ENCODE measurements at regions not wholly inside any gene's neighbourhood (a gene's known extent, or its start where the extent isn't known, plus 50 kb on each side); places are given as distances from the start of the nearest gene placed in this dataset.

- Histone ChIP-seq H3K4me3 (no peak overlapping the region), H3K27me3 (ENCODE audit: insufficient read depth, low read depth) (peaks cover 98% of the 10 kb centered on the region), H3K27ac (no peak overlapping the region), H3K9me2 (ENCODE audit: insufficient read depth) (no peaks in the 10 kb centered on the region), H4K20me1 (ENCODE audit: insufficient read depth) (no peaks in the 10 kb centered on the region), H2AFZ (no peak overlapping the region), H3K36me3 (ENCODE audit: low read depth) (no peaks in the 10 kb centered on the region), H3K4me1 (replicated peaks; ENCODE audit: insufficient read depth) (0 out of 2 replicates have a peak, but pooled peaks cover under 1% of the 10 kb centered on the region), H3K79me2 (ENCODE audit: low read depth) (no peaks in the 10 kb centered on the region), H3K4me2 (no peak overlapping the region), H3K9me3 (ENCODE audit: insufficient read depth, low read depth) (no peaks in the 10 kb centered on the region), H3F3A (ENCODE audit: insufficient read depth, low read depth) (no peaks in the 10 kb centered on the region)
- BruUV-seq (replicated peaks) = no TSS peak
- ChIA-PET POLR2A (ENCODE audit: unreplicated experiment) (no interaction called here), CTCF (no interaction called here)
- intact Hi-C loops (cut with micrococcal nuclease; ENCODE audit: unreplicated experiment) = no loop called here
- TF ChIP-seq EZH2 (IDR thresholded peaks at IDR 0.05; ENCODE audit: low read depth) = no peak
- no peak for TF ChIP-seq CTCF (conservative IDR thresholded peaks at IDR 0.05)
- DNase-seq = peak in 1 of 2 experiments; percentile 26
Measured at GRCh38 chr11:134584706-134585445, 172.8 kb upstream of the B3GAT1 start.

- intact Hi-C loops (cut with micrococcal nuclease; ENCODE audit: unreplicated experiment) = no loop called here
- TF ChIP-seq CTCF (conservative IDR thresholded peaks at IDR 0.05) = no peak
- TF ChIP-seq EZH2 (IDR thresholded peaks at IDR 0.05; ENCODE audit: low read depth) = no peak
- no peak overlapping the region for H2AFZ ChIP-seq
- H3K4me1 ChIP-seq (replicated peaks; ENCODE audit: insufficient read depth) = 0 out of 2 replicates have a peak, but pooled peaks cover 4% of the 10 kb centered on the region
- H3K27me3 ChIP-seq (ENCODE audit: insufficient read depth, low read depth) = peaks cover 96% of the 10 kb centered on the region
- H3K4me3 ChIP-seq = no peak overlapping the region
- CTCF ChIA-PET = no interaction called here
- no peaks in the 10 kb centered on the region for H3K79me2 ChIP-seq (ENCODE audit: low read depth)
- no TSS peak for BruUV-seq (replicated peaks)
- no peaks in the 10 kb centered on the region for H3F3A ChIP-seq (ENCODE audit: insufficient read depth, low read depth)
- no peak overlapping the region for H3K4me2 ChIP-seq
- H4K20me1 ChIP-seq (ENCODE audit: insufficient read depth) = no peaks in the 10 kb centered on the region
- H3K27ac ChIP-seq = no peak overlapping the region
- no peaks in the 10 kb centered on the region for H3K36me3 ChIP-seq (ENCODE audit: low read depth)
- POLR2A ChIA-PET (ENCODE audit: unreplicated experiment) = no interaction called here
- no peaks in the 10 kb centered on the region for H3K9me3 ChIP-seq (ENCODE audit: insufficient read depth, low read depth)
- no peak for DNase-seq
- no peaks in the 10 kb centered on the region for H3K9me2 ChIP-seq (ENCODE audit: insufficient read depth)
Measured at GRCh38 chr11:134584001-134584561, 172.0 kb upstream of the B3GAT1 start.

DNA sequence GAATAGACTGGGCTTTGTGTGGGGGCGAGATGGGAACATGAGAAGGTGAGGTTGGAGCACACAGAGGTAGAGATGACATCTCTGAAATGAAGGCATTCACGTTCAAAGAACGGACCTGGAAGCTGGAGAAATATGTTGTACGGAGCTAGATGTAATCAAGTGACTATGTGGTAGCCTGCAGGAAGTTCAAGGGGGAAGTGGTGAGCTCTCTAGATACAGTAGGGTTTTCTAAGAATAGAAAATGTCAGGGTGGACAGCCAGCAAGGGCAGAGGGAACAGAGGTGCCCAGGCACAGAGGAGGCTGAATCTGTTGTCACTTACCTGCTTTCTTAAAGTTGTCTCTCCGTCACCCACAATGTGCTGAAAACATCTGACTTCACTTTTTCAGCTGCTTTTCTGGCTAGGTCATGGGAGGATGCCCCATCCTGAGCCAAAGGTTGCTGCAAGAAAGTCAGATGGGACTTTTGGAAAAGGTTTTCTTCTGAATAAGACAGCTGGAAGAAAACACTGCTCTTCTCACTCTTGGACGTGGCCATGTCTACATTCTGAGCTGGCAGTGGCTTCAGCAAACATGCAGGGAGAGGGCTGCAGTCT, 171.5 kb upstream of the B3GAT1 start:
- Histone ChIP-seq H3K27ac (no peak overlapping the region), H3K27me3 (ENCODE audit: insufficient read depth, low read depth) (peaks cover 96% of the 10 kb centered on the region), H2AFZ (no peak overlapping the region), H3K79me2 (ENCODE audit: low read depth) (no peaks in the 10 kb centered on the region), H3F3A (ENCODE audit: insufficient read depth, low read depth) (no peaks in the 10 kb centered on the region), H4K20me1 (ENCODE audit: insufficient read depth) (no peaks in the 10 kb centered on the region), H3K4me2 (no peak overlapping the region), H3K4me1 (replicated peaks; ENCODE audit: insufficient read depth) (0 out of 2 replicates have a peak, but pooled peaks cover 4% of the 10 kb centered on the region), H3K4me3 (no peak overlapping the region), H3K9me2 (ENCODE audit: insufficient read depth) (no peaks in the 10 kb centered on the region), H3K36me3 (ENCODE audit: low read depth) (no peaks in the 10 kb centered on the region), H3K9me3 (ENCODE audit: insufficient read depth, low read depth) (no peaks in the 10 kb centered on the region)
- CTCF ChIA-PET = no interaction called here
- TF ChIP-seq EZH2 (IDR thresholded peaks at IDR 0.05; ENCODE audit: low read depth) = no peak
- no peak for TF ChIP-seq CTCF (conservative IDR thresholded peaks at IDR 0.05)
- intact Hi-C loops (cut with micrococcal nuclease; ENCODE audit: unreplicated experiment) = no loop called here
- DNase-seq = no peak
- no TSS peak for BruUV-seq (replicated peaks)
- POLR2A ChIA-PET (ENCODE audit: unreplicated experiment) = no interaction called here
